Breast epithelium (tissue), 3 donors: ENCODE measurements at regions not wholly inside any gene's neighbourhood (a gene's known extent, or its start where the extent isn't known, plus 50 kb on each side); places are given as distances from the start of the nearest gene placed in this dataset.
A peak's percentile ranks its signal among the peaks of the same experiment; 100 is the strongest.

Experiments used
- POLR2A ChIP-seq: fragments of 450-650 bp; IDR thresholded peaks from one replicate; pipeline ENCODE4 v1.6.1; 2016; ENCODE audit warnings: antibody characterized with exemption, mild to moderate bottlenecking, moderate library complexity
- TF ChIP-seq, protein P1 (sequence below), 3 donors: fragments of 450-650 bp; IDR thresholded peaks; one replicate each; pipeline ENCODE4 v1.5.1; 2016 to 2017; ENCODE audit warnings: antibody characterized with exemption in 3 of 3, mild to moderate bottlenecking in 3 of 3, moderate library complexity in 3 of 3

DNA sequence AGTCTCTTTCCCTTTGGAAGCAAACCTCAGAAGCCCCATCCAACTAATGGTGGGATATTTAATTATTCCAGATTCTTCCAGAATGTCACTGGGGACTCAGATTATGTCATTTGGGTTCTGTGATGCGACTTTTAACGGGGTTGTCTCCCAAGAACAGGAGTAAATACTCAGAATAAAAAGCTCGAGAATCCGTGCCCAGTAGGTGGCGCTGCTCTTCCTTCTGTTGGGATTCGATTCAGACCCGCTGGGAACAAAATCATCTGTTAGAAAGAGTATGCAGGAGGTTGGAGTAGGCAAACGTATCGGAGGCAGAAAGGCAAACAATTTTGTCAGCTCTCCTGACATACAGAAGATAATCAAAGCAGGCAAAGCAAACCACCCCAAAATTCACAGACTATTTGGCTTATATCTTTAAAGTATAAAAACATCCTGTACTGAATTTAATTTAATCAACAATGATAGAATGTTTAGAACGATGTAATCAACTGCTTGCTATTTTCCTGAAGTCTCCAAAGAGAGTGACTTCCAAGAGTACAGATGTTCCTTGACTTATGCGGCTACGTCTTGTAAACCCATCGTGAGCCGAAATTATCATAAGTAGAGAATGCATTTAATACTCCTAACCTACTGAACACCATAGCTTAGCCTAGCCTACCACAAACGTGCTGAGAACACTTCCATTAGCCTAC, 169.8 kb upstream of the RAI14 start:
- TF ChIP-seq, protein P1, sequence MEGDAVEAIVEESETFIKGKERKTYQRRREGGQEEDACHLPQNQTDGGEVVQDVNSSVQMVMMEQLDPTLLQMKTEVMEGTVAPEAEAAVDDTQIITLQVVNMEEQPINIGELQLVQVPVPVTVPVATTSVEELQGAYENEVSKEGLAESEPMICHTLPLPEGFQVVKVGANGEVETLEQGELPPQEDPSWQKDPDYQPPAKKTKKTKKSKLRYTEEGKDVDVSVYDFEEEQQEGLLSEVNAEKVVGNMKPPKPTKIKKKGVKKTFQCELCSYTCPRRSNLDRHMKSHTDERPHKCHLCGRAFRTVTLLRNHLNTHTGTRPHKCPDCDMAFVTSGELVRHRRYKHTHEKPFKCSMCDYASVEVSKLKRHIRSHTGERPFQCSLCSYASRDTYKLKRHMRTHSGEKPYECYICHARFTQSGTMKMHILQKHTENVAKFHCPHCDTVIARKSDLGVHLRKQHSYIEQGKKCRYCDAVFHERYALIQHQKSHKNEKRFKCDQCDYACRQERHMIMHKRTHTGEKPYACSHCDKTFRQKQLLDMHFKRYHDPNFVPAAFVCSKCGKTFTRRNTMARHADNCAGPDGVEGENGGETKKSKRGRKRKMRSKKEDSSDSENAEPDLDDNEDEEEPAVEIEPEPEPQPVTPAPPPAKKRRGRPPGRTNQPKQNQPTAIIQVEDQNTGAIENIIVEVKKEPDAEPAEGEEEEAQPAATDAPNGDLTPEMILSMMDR (IDR thresholded peaks at IDR 0.05) = peak; percentile 81 to 90 (median 85)
- no peak for TF ChIP-seq POLR2A
